ENCODE measurements at regions not wholly inside any gene's neighbourhood (a gene's known extent, or its start where the extent isn't known, plus 50 kb on each side); places are given as distances from the start of the nearest gene placed in this dataset.

DNA sequence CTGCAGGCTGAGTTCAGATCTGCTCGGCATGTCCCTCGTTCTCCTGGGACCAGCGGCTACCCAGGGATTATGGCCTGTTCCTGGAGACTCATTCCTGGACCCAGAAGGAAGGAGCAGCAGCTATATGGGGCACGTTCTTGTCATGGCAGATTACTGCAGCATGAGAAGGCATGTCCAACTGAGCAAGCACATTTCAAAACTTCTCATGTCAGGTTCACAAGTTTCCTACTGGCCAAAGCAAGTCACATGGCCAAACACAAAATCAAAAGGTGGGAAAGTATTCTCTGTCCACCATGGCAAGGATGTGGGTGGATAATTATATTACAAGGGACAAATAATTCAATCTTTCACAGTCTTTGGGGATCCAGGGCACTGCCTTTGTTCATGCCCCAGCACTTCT is 71.9 kb upstream of the C15orf39 start:
- ATAC-seq (no peak), DNase-seq (ENCODE audit: low spot score) (no peak)
- Mint-ChIP-seq H3K27me3 (ENCODE audit: low read depth) (no peaks in the 10 kb centered on the region), H3K9me3 (0 out of 2 replicates have a peak, but pooled peaks cover 3% of the 10 kb centered on the region), H3K4me1 (peaks cover 6% of the 10 kb centered on the region), H3K4me3 (no peak overlapping the region), H3K36me3 (no peaks in the 10 kb centered on the region), H3K27ac (no peak overlapping the region)
- TF ChIP-seq ZNF396 (CRISPR knock-in tag; IDR thresholded peaks at IDR 0.05; ENCODE audit: borderline replicate concordance) (no peak), TCF7 (CRISPR knock-in tag; IDR thresholded peaks at IDR 0.05; ENCODE audit: low read depth) (no peak), ZNF671 (CRISPR knock-in tag; IDR thresholded peaks at IDR 0.05) (no peak), ZNF317 (CRISPR knock-in tag; IDR thresholded peaks at IDR 0.05; ENCODE audit: borderline replicate concordance, low read depth) (no peak), ETV6 (CRISPR knock-in tag; IDR thresholded peaks at IDR 0.05) (no peak), NFYB (CRISPR knock-in tag; conservative IDR thresholded peaks at IDR 0.05; ENCODE audit: low read depth) (no peak), SP1 (CRISPR knock-in tag; conservative IDR thresholded peaks at IDR 0.05) (no peak), ESRRA (CRISPR knock-in tag; IDR thresholded peaks at IDR 0.05; ENCODE audit: borderline replicate concordance) (no peak)
- TF ChIP-seq, protein P1, sequence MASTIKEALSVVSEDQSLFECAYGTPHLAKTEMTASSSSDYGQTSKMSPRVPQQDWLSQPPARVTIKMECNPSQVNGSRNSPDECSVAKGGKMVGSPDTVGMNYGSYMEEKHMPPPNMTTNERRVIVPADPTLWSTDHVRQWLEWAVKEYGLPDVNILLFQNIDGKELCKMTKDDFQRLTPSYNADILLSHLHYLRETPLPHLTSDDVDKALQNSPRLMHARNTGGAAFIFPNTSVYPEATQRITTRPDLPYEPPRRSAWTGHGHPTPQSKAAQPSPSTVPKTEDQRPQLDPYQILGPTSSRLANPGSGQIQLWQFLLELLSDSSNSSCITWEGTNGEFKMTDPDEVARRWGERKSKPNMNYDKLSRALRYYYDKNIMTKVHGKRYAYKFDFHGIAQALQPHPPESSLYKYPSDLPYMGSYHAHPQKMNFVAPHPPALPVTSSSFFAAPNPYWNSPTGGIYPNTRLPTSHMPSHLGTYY (CRISPR knock-in tag; IDR thresholded peaks at IDR 0.05): no peak
- TF ChIP-seq, protein P2, sequence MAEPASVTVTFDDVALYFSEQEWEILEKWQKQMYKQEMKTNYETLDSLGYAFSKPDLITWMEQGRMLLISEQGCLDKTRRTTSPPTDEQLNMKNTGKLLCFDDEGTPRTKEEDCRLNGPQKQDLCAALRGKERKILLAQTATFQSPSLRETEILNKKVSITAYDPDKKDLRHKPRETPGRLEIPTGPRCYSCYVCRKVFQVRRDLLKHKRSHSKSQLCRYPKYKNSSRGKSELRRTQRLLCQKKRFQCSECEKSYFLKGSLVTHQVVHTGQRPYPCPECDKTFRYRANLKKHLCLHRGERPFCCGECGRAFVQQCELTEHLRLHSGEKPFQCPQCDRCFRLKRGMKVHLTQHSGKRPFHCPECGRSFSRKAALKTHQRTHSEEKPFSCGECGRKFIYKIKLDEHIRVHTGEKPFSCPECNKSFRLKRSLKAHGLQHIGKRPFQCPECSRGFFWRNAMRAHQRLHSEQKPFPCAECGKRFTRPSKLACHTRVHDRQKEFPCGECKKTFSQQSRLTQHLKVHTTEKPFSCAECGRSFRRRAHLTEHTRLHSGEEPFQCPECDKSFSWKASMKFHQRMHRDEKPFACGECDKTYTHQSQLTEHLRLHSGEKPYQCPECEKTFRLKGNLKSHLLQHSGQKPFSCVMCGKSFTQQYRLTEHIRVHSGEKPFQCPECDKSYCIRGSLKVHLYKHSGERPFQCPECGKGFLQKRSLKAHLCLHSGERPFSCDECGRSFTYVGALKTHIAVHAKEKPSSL (CRISPR knock-in tag; conservative IDR thresholded peaks at IDR 0.05): no peak
- TF ChIP-seq, protein P3, sequence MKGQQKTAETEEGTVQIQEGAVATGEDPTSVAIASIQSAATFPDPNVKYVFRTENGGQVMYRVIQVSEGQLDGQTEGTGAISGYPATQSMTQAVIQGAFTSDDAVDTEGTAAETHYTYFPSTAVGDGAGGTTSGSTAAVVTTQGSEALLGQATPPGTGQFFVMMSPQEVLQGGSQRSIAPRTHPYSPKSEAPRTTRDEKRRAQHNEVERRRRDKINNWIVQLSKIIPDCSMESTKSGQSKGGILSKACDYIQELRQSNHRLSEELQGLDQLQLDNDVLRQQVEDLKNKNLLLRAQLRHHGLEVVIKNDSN (CRISPR knock-in tag; IDR thresholded peaks at IDR 0.05): no peak
- TF ChIP-seq, protein P4, sequence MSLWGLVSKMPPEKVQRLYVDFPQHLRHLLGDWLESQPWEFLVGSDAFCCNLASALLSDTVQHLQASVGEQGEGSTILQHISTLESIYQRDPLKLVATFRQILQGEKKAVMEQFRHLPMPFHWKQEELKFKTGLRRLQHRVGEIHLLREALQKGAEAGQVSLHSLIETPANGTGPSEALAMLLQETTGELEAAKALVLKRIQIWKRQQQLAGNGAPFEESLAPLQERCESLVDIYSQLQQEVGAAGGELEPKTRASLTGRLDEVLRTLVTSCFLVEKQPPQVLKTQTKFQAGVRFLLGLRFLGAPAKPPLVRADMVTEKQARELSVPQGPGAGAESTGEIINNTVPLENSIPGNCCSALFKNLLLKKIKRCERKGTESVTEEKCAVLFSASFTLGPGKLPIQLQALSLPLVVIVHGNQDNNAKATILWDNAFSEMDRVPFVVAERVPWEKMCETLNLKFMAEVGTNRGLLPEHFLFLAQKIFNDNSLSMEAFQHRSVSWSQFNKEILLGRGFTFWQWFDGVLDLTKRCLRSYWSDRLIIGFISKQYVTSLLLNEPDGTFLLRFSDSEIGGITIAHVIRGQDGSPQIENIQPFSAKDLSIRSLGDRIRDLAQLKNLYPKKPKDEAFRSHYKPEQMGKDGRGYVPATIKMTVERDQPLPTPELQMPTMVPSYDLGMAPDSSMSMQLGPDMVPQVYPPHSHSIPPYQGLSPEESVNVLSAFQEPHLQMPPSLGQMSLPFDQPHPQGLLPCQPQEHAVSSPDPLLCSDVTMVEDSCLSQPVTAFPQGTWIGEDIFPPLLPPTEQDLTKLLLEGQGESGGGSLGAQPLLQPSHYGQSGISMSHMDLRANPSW (CRISPR knock-in tag; conservative IDR thresholded peaks at IDR 0.05; ENCODE audit: low read depth): no peak
- ChIA-PET CTCF (interaction anchor here (0.9 to 1.5 kb wide), 3 partner anchors 93 to 238 kb away, joined by 3 to 5 read pairs (median 4); no protein-coding TSS in a partner anchor), POLR2A (no interaction called here)

DNA sequence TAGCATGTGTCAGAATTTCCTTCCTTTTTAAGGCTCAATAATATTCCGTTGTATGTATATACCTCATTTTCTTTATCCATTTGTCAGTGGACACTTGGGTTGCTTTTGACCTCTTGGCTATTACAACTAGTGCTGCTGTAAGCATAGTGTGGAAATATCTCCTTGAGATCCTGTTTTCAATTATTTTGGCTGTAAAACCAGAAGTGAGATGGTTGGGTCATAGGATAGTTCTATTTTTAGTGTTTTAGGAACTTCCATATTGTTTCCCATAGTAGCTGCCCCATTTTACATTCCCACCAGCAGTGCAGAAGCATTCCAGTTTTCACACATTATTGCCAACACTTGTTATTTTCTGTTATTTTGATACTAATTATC is 70.4 kb upstream of the C15orf39 start:
- DNase-seq (ENCODE audit: low spot score): no peak
- CTCF ChIA-PET: no interaction called here
- H3K4me1 Mint-ChIP-seq: peaks cover 6% of the 10 kb centered on the region
- no peak overlapping the region for H3K4me3 Mint-ChIP-seq
- no peak for ATAC-seq
- H3K27me3 Mint-ChIP-seq (ENCODE audit: low read depth): no peaks in the 10 kb centered on the region
- no peak overlapping the region for H3K27ac Mint-ChIP-seq
- no peaks in the 10 kb centered on the region for H3K36me3 Mint-ChIP-seq
- TF ChIP-seq NFE2L1 (CRISPR knock-in tag; IDR thresholded peaks at IDR 0.05) (no peak), KAT7 (CRISPR knock-in tag; IDR thresholded peaks at IDR 0.05; ENCODE audit: borderline replicate concordance) (no peak), ETV6 (CRISPR knock-in tag; IDR thresholded peaks at IDR 0.05) (no peak), FOXP1 (CRISPR knock-in tag; IDR thresholded peaks at IDR 0.05; ENCODE audit: borderline replicate concordance) (no peak), HMGA2 (CRISPR knock-in tag; IDR thresholded peaks at IDR 0.05) (no peak), IRF2 (CRISPR knock-in tag; IDR thresholded peaks at IDR 0.05; ENCODE audit: borderline replicate concordance, low read depth) (no peak), SP1 (CRISPR knock-in tag; conservative IDR thresholded peaks at IDR 0.05) (no peak)
- POLR2A ChIA-PET: no interaction called here
- H3K9me3 Mint-ChIP-seq: 0 out of 2 replicates have a peak, but pooled peaks cover 3% of the 10 kb centered on the region
